ENCODE measurements at regions not wholly inside any gene's neighbourhood (a gene's known extent, or its start where the extent isn't known, plus 50 kb on each side); places are given as distances from the start of the nearest gene placed in this dataset.

DNA sequence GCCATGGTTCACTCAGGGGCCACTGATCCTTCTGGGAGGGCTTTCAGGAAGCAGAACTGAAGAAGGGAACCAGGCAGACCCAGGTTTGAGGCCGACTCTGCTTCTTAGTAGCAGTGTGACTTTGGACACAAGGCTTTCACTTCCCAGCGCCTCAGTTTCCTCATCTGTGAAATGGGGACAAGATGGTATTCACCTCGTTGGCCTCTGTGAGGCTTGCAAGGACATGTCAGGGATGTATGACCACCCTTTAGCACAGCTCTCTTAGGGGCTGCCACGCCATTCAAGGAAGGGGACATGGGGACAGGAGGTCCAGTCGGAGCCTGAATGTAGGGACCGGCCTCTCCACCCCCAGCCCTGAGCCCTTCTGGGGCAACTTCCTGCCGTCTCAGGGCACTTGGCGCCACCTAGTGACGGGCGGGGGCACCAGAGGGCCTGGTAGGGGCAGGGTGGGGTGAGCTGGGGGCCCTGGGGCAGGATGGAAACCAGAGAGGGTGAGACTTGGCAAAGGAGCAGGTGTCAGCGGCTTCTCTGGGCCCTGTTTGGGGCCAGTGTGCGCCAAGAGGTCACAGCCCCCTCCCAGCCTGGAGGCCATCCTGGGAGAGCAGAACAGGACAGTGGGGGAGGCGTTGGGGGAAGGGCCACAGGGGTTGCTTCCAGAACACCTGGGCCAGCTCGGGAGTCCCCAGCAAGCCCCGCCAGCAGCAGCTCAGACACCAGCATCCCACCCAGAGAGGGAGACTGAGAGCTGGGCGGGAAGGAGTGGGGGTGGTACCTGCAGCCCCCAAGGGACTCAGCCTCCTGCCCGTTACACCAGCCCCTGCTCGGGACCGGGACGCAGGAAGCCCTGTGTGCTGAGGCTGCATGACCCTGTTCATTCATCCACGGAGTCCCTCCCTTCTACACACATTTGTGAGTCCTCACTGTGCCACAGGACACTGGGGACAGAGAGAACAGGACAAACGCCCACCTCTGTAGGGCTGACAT is 102.5 kb upstream of the TARDBP start:
- no peaks in the 10 kb centered on the region for H3K9me3 ChIP-seq (ENCODE audit: control insufficient read depth in 1 of 2, low read length in 2 of 2)
- no peak overlapping the region for H3K4me3 ChIP-seq (ENCODE audit: low read depth in 1 of 2, low read length in 2 of 2)
- H3K9ac ChIP-seq (ENCODE audit: low read depth in 1 of 2, low read length in 2 of 2): peak overlapping the region in 1 of 2 donors; percentile 12
- H3K27ac ChIP-seq (ENCODE audit: low read depth, low read length): no peak overlapping the region
- no peaks in the 10 kb centered on the region for H3K4me1 ChIP-seq (ENCODE audit: control insufficient read depth in 1 of 2, insufficient read depth in 2 of 2, low read length in 2 of 2)
- no peaks in the 10 kb centered on the region for H3K36me3 ChIP-seq (ENCODE audit: control insufficient read depth in 1 of 2, insufficient read depth in 2 of 2, low read length in 2 of 2)
- H3K27me3 ChIP-seq (ENCODE audit: control insufficient read depth in 1 of 2, insufficient read depth in 2 of 2, low read length in 2 of 2): peaks cover 3 to 6% of the 10 kb centered on the region in 2 donors

DNA sequence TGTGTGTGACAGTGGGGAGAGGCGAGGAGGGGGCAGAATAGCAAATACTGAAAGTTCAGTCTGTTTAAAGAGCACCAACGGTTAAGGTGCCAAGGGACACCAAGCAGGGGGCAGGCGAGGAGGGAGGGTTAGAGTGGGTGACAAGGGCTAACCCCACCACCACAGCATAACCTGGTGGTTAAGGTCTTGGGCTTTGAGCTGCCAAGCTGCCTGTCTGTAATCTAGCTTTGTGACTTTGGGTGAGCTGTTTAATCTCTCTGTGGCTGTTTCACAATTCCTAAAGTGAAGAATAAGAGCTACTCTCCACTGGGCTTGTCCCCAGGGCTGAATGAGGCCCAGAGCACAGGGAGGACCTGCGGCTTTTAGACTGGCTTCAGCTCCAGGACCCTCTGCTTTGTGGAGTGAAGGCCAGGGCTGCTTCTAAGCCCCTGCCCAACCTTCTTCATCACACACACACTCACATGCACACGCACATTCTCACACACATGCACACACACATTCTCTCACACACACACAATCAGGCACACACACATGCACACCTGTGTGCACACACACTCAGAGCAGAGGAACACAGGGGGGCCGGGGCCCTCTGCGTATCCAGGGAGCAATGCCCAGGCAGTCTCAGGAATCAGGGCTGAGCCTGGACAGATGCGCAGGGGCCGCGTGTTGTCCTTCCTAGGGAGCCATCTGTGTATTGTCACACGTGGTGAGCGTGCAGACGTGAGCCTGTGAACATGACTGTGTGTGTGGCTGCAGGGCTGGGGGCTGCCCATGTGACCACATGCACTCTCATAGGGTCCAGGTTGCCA is 101.6 kb upstream of the TARDBP start:
- Histone ChIP-seq H3K4me1 (ENCODE audit: control insufficient read depth in 1 of 2, insufficient read depth in 2 of 2, low read length in 2 of 2) (no peaks in the 10 kb centered on the region), H3K9ac (ENCODE audit: low read depth in 1 of 2, low read length in 2 of 2) (no peak overlapping the region), H3K27me3 (ENCODE audit: control insufficient read depth in 1 of 2, insufficient read depth in 2 of 2, low read length in 2 of 2) (peaks cover 3 to 6% of the 10 kb centered on the region in 2 donors), H3K36me3 (ENCODE audit: control insufficient read depth in 1 of 2, insufficient read depth in 2 of 2, low read length in 2 of 2) (no peaks in the 10 kb centered on the region), H3K9me3 (ENCODE audit: control insufficient read depth in 1 of 2, low read length in 2 of 2) (no peaks in the 10 kb centered on the region), H3K27ac (ENCODE audit: low read depth, low read length) (no peak overlapping the region), H3K4me3 (ENCODE audit: low read depth in 1 of 2, low read length in 2 of 2) (no peak overlapping the region)

- Histone ChIP-seq H3K27me3 (ENCODE audit: control insufficient read depth in 1 of 2, insufficient read depth in 2 of 2, low read length in 2 of 2) (peaks cover 3 to 5% of the 10 kb centered on the region in 2 donors), H3K27ac (ENCODE audit: low read depth, low read length) (no peak overlapping the region), H3K9ac (ENCODE audit: low read depth in 1 of 2, low read length in 2 of 2) (no peak overlapping the region), H3K36me3 (ENCODE audit: control insufficient read depth in 1 of 2, insufficient read depth in 2 of 2, low read length in 2 of 2) (no peaks in the 10 kb centered on the region), H3K9me3 (ENCODE audit: control insufficient read depth in 1 of 2, low read length in 2 of 2) (no peaks in the 10 kb centered on the region), H3K4me1 (ENCODE audit: control insufficient read depth in 1 of 2, insufficient read depth in 2 of 2, low read length in 2 of 2) (no peaks in the 10 kb centered on the region), H3K4me3 (ENCODE audit: low read depth in 1 of 2, low read length in 2 of 2) (no peak overlapping the region)
These were observed 100.8 kb upstream of the TARDBP start for GRCh38 chr1:10911490-10912166.

GRCh38 chr1:10912441-10912840 is 100.0 kb upstream of the TARDBP start:
- Histone ChIP-seq H3K9ac (ENCODE audit: low read depth in 1 of 2, low read length in 2 of 2) (no peak overlapping the region), H3K27me3 (ENCODE audit: control insufficient read depth in 1 of 2, insufficient read depth in 2 of 2, low read length in 2 of 2) (peaks cover 3 to 6% of the 10 kb centered on the region in 2 donors), H3K36me3 (ENCODE audit: control insufficient read depth in 1 of 2, insufficient read depth in 2 of 2, low read length in 2 of 2) (no peaks in the 10 kb centered on the region), H3K4me1 (ENCODE audit: control insufficient read depth in 1 of 2, insufficient read depth in 2 of 2, low read length in 2 of 2) (no peaks in the 10 kb centered on the region), H3K9me3 (ENCODE audit: control insufficient read depth in 1 of 2, low read length in 2 of 2) (no peaks in the 10 kb centered on the region), H3K27ac (ENCODE audit: low read depth, low read length) (no peak overlapping the region), H3K4me3 (ENCODE audit: low read depth in 1 of 2, low read length in 2 of 2) (no peak overlapping the region)

GRCh38 chr1:10914056-10914455 is 98.4 kb upstream of the TARDBP start:
- H3K27ac ChIP-seq (ENCODE audit: low read depth, low read length): no peak overlapping the region
- H3K36me3 ChIP-seq (ENCODE audit: control insufficient read depth in 1 of 2, insufficient read depth in 2 of 2, low read length in 2 of 2): no peaks in the 10 kb centered on the region
- H3K9ac ChIP-seq (ENCODE audit: low read depth in 1 of 2, low read length in 2 of 2): no peak overlapping the region
- no peak overlapping the region for H3K4me3 ChIP-seq (ENCODE audit: low read depth in 1 of 2, low read length in 2 of 2)
- H3K9me3 ChIP-seq (ENCODE audit: control insufficient read depth in 1 of 2, low read length in 2 of 2): no peaks in the 10 kb centered on the region
- peaks cover 3 to 6% of the 10 kb centered on the region in 2 donors for H3K27me3 ChIP-seq (ENCODE audit: control insufficient read depth in 1 of 2, insufficient read depth in 2 of 2, low read length in 2 of 2)
- no peaks in the 10 kb centered on the region for H3K4me1 ChIP-seq (ENCODE audit: control insufficient read depth in 1 of 2, insufficient read depth in 2 of 2, low read length in 2 of 2)

GRCh38 chr1:10915594-10915993 is 96.9 kb upstream of the TARDBP start:
- Histone ChIP-seq H3K27ac (ENCODE audit: low read depth, low read length) (no peak overlapping the region), H3K27me3 (ENCODE audit: control insufficient read depth in 1 of 2, insufficient read depth in 2 of 2, low read length in 2 of 2) (peaks cover 3 to 9% of the 10 kb centered on the region in 2 donors), H3K4me3 (ENCODE audit: low read depth in 1 of 2, low read length in 2 of 2) (no peak overlapping the region), H3K36me3 (ENCODE audit: control insufficient read depth in 1 of 2, insufficient read depth in 2 of 2, low read length in 2 of 2) (no peaks in the 10 kb centered on the region), H3K9me3 (ENCODE audit: control insufficient read depth in 1 of 2, low read length in 2 of 2) (no peaks in the 10 kb centered on the region), H3K9ac (ENCODE audit: low read depth in 1 of 2, low read length in 2 of 2) (no peak overlapping the region), H3K4me1 (ENCODE audit: control insufficient read depth in 1 of 2, insufficient read depth in 2 of 2, low read length in 2 of 2) (no peaks in the 10 kb centered on the region)

- H3K27me3 ChIP-seq (ENCODE audit: control insufficient read depth in 1 of 2, insufficient read depth in 2 of 2, low read length in 2 of 2): peaks cover 0 to 9% of the 10 kb centered on the region in 2 donors
- no peaks in the 10 kb centered on the region for H3K9me3 ChIP-seq (ENCODE audit: control insufficient read depth in 1 of 2, low read length in 2 of 2)
- no peak overlapping the region for H3K4me3 ChIP-seq (ENCODE audit: low read depth in 1 of 2, low read length in 2 of 2)
- H3K27ac ChIP-seq (ENCODE audit: low read depth, low read length): no peak overlapping the region
- H3K9ac ChIP-seq (ENCODE audit: low read depth in 1 of 2, low read length in 2 of 2): no peak overlapping the region
- no peaks in the 10 kb centered on the region for H3K36me3 ChIP-seq (ENCODE audit: control insufficient read depth in 1 of 2, insufficient read depth in 2 of 2, low read length in 2 of 2)
- no peaks in the 10 kb centered on the region for H3K4me1 ChIP-seq (ENCODE audit: control insufficient read depth in 1 of 2, insufficient read depth in 2 of 2, low read length in 2 of 2)
These were observed 96.1 kb upstream of the TARDBP start for GRCh38 chr1:10916311-10916710.

GRCh38 chr1:10916991-10917390 is 95.5 kb upstream of the TARDBP start:
- H3K9ac ChIP-seq (ENCODE audit: low read depth in 1 of 2, low read length in 2 of 2): no peak overlapping the region
- no peaks in the 10 kb centered on the region for H3K4me1 ChIP-seq (ENCODE audit: control insufficient read depth in 1 of 2, insufficient read depth in 2 of 2, low read length in 2 of 2)
- H3K36me3 ChIP-seq (ENCODE audit: control insufficient read depth in 1 of 2, insufficient read depth in 2 of 2, low read length in 2 of 2): no peaks in the 10 kb centered on the region
- peaks cover 0 to 9% of the 10 kb centered on the region in 2 donors for H3K27me3 ChIP-seq (ENCODE audit: control insufficient read depth in 1 of 2, insufficient read depth in 2 of 2, low read length in 2 of 2)
- H3K9me3 ChIP-seq (ENCODE audit: control insufficient read depth in 1 of 2, low read length in 2 of 2): no peaks in the 10 kb centered on the region
- H3K27ac ChIP-seq (ENCODE audit: low read depth, low read length): no peak overlapping the region
- H3K4me3 ChIP-seq (ENCODE audit: low read depth in 1 of 2, low read length in 2 of 2): no peak overlapping the region

DNA sequence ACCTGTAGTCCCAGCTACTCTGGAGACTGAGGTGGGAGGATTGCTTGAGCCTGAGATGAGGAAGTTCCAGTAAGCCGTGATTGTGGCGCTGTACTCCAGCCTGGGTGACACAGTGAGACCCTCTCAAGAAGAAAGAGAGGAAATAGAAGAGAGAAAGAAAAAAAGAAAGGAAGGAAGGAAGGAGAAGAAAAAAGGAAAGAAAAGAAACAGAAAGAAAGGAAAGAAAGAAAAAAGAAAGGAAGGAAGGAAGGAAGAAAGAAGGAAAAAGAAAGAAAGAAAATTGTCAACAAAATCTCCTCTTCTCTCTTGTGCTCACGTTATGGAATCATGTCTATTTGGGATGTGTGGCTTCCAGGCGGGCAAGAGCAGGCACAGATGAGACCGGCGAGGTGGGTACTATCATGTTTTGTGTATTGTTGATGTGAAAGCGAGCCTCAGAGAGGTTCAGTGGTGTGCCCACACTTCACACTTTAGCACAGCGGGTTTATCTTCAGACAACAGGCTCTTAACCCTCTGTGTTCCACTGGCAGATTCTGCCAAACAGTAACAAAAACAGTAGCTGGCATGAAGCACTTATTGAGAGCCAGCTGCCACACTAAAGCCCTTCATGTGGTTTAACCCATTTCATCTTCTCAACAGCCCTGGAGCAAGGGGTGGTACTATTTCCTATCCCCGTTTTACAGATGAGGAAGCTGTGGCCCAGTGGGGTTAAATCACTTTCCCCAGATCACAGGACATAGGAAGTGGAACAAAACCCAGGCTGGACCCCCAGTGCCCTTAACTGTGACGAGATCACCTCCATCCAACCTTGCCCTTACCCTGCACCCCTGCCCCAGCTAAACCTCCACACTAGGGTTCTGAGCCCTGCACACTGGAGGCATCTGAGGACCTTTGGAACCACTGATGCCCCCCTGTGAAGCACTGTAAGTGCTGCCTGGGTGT is 94.7 kb upstream of the TARDBP start:
- Histone ChIP-seq H3K27ac (ENCODE audit: low read depth, low read length) (no peak overlapping the region), H3K9ac (ENCODE audit: low read depth in 1 of 2, low read length in 2 of 2) (no peak overlapping the region), H3K27me3 (ENCODE audit: control insufficient read depth in 1 of 2, insufficient read depth in 2 of 2, low read length in 2 of 2) (peaks cover 0 to 9% of the 10 kb centered on the region in 2 donors), H3K4me3 (ENCODE audit: low read depth in 1 of 2, low read length in 2 of 2) (no peak overlapping the region), H3K36me3 (ENCODE audit: control insufficient read depth in 1 of 2, insufficient read depth in 2 of 2, low read length in 2 of 2) (no peaks in the 10 kb centered on the region), H3K9me3 (ENCODE audit: control insufficient read depth in 1 of 2, low read length in 2 of 2) (no peaks in the 10 kb centered on the region), H3K4me1 (ENCODE audit: control insufficient read depth in 1 of 2, insufficient read depth in 2 of 2, low read length in 2 of 2) (no peaks in the 10 kb centered on the region)

Measured in duodenal mucosa (tissue), 2 donors.